A549 (cell line): ENCODE measurements at regions not wholly inside any gene's neighbourhood (a gene's known extent, or its start where the extent isn't known, plus 50 kb on each side); places are given as distances from the start of the nearest gene placed in this dataset.

ENCODE experiments used
- ATAC-seq, 2 experiments: fragments of 200-7000 bp in 1 of 2; fragments of >200 bp in 1 of 2; cut with Nextera tagmentation in 1 of 2; cut with Tn5 transposase in 1 of 2; 3 replicates each; pipeline versions ENCODE4 v1.8.0 to v1.9.1; 2018 to 2020; ENCODE audit warnings: mild to moderate bottlenecking in 1 of 2, moderate library complexity in 1 of 2
- CTCF ChIA-PET: fragments of 300-600 bp; sonication (Branson Sonifier 250); formaldehyde crosslinking; extraction: SDS; loops from one replicate; lab custom pipeline; 2021; ENCODE audit warnings: antibody characterized with exemption, inconsistent platforms; lab: Yijun Ruan, JAX
- POLR2A ChIA-PET: fragments of 350-600 bp; formaldehyde crosslinking; extraction: SDS; loops from one replicate; lab custom pipeline; 2021; ENCODE audit warnings: antibody characterized with exemption, inconsistent platforms; lab: Yijun Ruan, JAX
- DNase-seq, 2 experiments: peaks; one replicate each; pipeline versions ENCODE4 v3.0.0 to v3.0.0-alpha.2; 2011 to 2016; ENCODE audit warnings: low read depth in 1 of 2, low spot score in 1 of 2
- FAIRE-seq: peaks from 2 replicates; lab custom pipeline; 2011; peaks lifted over from hg19 to GRCh38; lab: Jason Lieb, UNC
- H3K27ac ChIP-seq, 2 experiments: fragments of >200 bp; sonication (Bioruptor Twin); formaldehyde crosslinking; 3 replicates each; pipeline ENCODE4 v1.5.1; 2016 to 2017
- H3K4me1 ChIP-seq: fragments of >200 bp; sonication (Bioruptor Twin); formaldehyde crosslinking; 3 replicates; pipeline ENCODE4 v1.6.1; 2016
- H3K4me2 ChIP-seq: fragments of >200 bp; sonication (Bioruptor Twin); formaldehyde crosslinking; 3 replicates; pipeline ENCODE4 v1.6.1; 2016
- H3K4me3 ChIP-seq: fragments of >200 bp; sonication (Bioruptor Twin); formaldehyde crosslinking; 3 replicates; pipeline ENCODE4 v1.5.1; 2016
- H3K9me3 ChIP-seq: fragments of >200 bp; sonication (Bioruptor Twin); formaldehyde crosslinking; 3 replicates; pipeline ENCODE4 v1.6.1; 2016
- BCL3 ChIP-seq: fragments of >200 bp; sonication (Bioruptor Twin); formaldehyde crosslinking; IDR thresholded peaks from 3 replicates; pipeline ENCODE4 v1.6.1; 2016
- CBX2 ChIP-seq: fragments of 200-600 bp; sonication (generic); IDR thresholded peaks from 2 replicates; pipeline ENCODE4 v1.6.1; 2016; ENCODE audit warnings: low read depth, mild to moderate bottlenecking, borderline replicate concordance
- CHD2 ChIP-seq: fragments of 150-350 bp; IDR thresholded peaks from 2 replicates; pipeline ENCODE4 v1.6.1; 2014; ENCODE audit warnings: low read length; ENCODE audit not compliant: partially characterized antibody
- CHD4 ChIP-seq: fragments of 200-600 bp; sonication (generic); IDR thresholded peaks from 2 replicates; pipeline ENCODE4 v1.6.1; 2016; ENCODE audit warnings: antibody characterized with exemption, mild to moderate bottlenecking, borderline replicate concordance
- CTCF ChIP-seq: fragments of >200 bp; sonication (Bioruptor Twin); formaldehyde crosslinking; IDR thresholded peaks from 3 replicates; pipeline ENCODE4 v1.5.1; 2016
- FOSL2 ChIP-seq, 2 experiments: fragments of 450-650 bp in 1 of 2; fragments of >200 bp in 1 of 2; sonication (Bioruptor Twin) in 1 of 2; formaldehyde crosslinking; IDR thresholded peaks; 2 replicates each; pipeline versions ENCODE4 v1.5.0 to v1.6.1; 2016 to 2020; ENCODE audit warnings: mild to moderate bottlenecking in 1 of 2, moderate library complexity in 1 of 2
- GATA3 ChIP-seq: IDR thresholded peaks from 2 replicates; pipeline ENCODE4 v1.6.1; 2012; ENCODE audit warnings: borderline replicate concordance
- HDAC2 ChIP-seq: fragments of 200-600 bp; sonication (generic); IDR thresholded peaks from 2 replicates; pipeline ENCODE4 v1.6.1; 2016
- HES2 ChIP-seq: fragments of >200 bp; sonication (Bioruptor Twin); formaldehyde crosslinking; IDR thresholded peaks from 2 replicates; pipeline ENCODE4 v1.6.1; 2016
- HMGXB4 ChIP-seq: fragments of 250-450 bp; sonication (Bioruptor Pico); IDR thresholded peaks from 2 replicates; pipeline ENCODE4 v1.5.0; 2021; ENCODE audit warnings: mild to moderate bottlenecking, moderate library complexity, borderline replicate concordance
- HOXA7 ChIP-seq: fragments of 250-450 bp; sonication (Bioruptor Pico); IDR thresholded peaks from 2 replicates; pipeline ENCODE4 v1.5.0; 2020; ENCODE audit warnings: mild to moderate bottlenecking, moderate library complexity
- HOXB13 ChIP-seq: fragments of 250-450 bp; sonication (Bioruptor Pico); IDR thresholded peaks from 2 replicates; pipeline ENCODE4 v1.5.0; 2020; ENCODE audit warnings: low read depth, mild to moderate bottlenecking, moderate library complexity
- MAX ChIP-seq: IDR thresholded peaks from 2 replicates; pipeline ENCODE4 v1.6.1; 2012
- MAZ ChIP-seq: fragments of 150-350 bp; IDR thresholded peaks from 2 replicates; pipeline ENCODE4 v1.6.1; 2014; ENCODE audit warnings: antibody characterized with exemption, low read depth, low read length, borderline replicate concordance
- MYC ChIP-seq: IDR thresholded peaks from 2 replicates; pipeline ENCODE4 v1.6.1; 2012; ENCODE audit warnings: mild to moderate bottlenecking, inconsistent platforms, low read length, improper control_type of control experiment, borderline replicate concordance
- PBX3 ChIP-seq: IDR thresholded peaks from 2 replicates; pipeline ENCODE4 v1.6.1; 2012
- PHF8 ChIP-seq: fragments of 200-600 bp; sonication (generic); IDR thresholded peaks from 2 replicates; pipeline ENCODE4 v1.6.1; 2016; ENCODE audit warnings: low read depth, mild to moderate bottlenecking, antibody characterized with exemption, moderate library complexity, borderline replicate concordance
- POLR2A ChIP-seq: IDR thresholded peaks from 2 replicates; pipeline ENCODE4 v1.6.1; 2012; ENCODE audit warnings: mild to moderate bottlenecking, low read length
- RCOR1 ChIP-seq: fragments of 150-350 bp; IDR thresholded peaks from 2 replicates; pipeline ENCODE4 v1.6.1; 2014; ENCODE audit warnings: antibody characterized with exemption, low read length, low read depth
- RFX5 ChIP-seq: fragments of 450-650 bp; IDR thresholded peaks from 2 replicates; pipeline ENCODE4 v1.7.1; 2014; ENCODE audit warnings: antibody characterized with exemption, mild to moderate bottlenecking, moderate library complexity
- SMC3 ChIP-seq: fragments of >200 bp; sonication (Bioruptor Twin); formaldehyde crosslinking; IDR thresholded peaks from 3 replicates; pipeline ENCODE4 v1.6.1; 2018; ENCODE audit warnings: inconsistent platforms
- SREBF2 ChIP-seq: fragments of 450-650 bp; IDR thresholded peaks from 2 replicates; pipeline ENCODE4 v1.6.1; 2014; ENCODE audit warnings: mild to moderate bottlenecking, moderate library complexity
- ZFP36 ChIP-seq: fragments of 450-650 bp; IDR thresholded peaks from 2 replicates; pipeline ENCODE4 v1.6.1; 2014; ENCODE audit warnings: borderline replicate concordance; ENCODE audit not compliant: partially characterized antibody
- ZNF302 ChIP-seq: fragments of 250-450 bp; sonication (Bioruptor Pico); IDR thresholded peaks from 2 replicates; pipeline ENCODE4 v1.9.0; 2021; ENCODE audit warnings: inconsistent platforms, mild to moderate bottlenecking, moderate library complexity
- ZSCAN20 ChIP-seq: fragments of 250-450 bp; sonication (Bioruptor Pico); IDR thresholded peaks from 2 replicates; pipeline ENCODE4 v1.8.0; 2022; ENCODE audit warnings: mild to moderate bottlenecking, moderate library complexity
- WGBS: methylation state at CpG from one replicate; pipeline ENCODE4 v1.1.6; 2017; ENCODE audit errors: missing lambda C conversion rate; 5-methylcytosine and 5-hydroxymethylcytosine counted together

- ATAC-seq, result no peak
- Histone ChIP-seq H3K4me1 (no peaks in the 10 kb centered on the region), H3K27ac (no peak overlapping the region), H3K9me3 (0 out of 3 replicates have a peak, but pooled peaks cover under 1% of the 10 kb centered on the region), H3K4me2 (no peak overlapping the region), H3K4me3 (no peak overlapping the region)
- 26% methylated on average over 5 of the region's 5 CpGs for WGBS
- no peak for FAIRE-seq
- ChIA-PET CTCF (no interaction called here), POLR2A (no interaction called here)
- DNase-seq, result no peak
- no peak for TF ChIP-seq CTCF
- no peak for TF ChIP-seq CHD2
- no peak for TF ChIP-seq HMGXB4 (CRISPR knock-in tag)
- TF ChIP-seq ZFP36, result no peak
- no peak for TF ChIP-seq SREBF2
- no peak for TF ChIP-seq RCOR1
- no peak for TF ChIP-seq MYC
- TF ChIP-seq ZNF302 (CRISPR knock-in tag), result no peak
- TF ChIP-seq HDAC2, result no peak
- TF ChIP-seq MAX, result no peak
- no peak for TF ChIP-seq SMC3
- no peak for TF ChIP-seq HOXA7
- TF ChIP-seq BCL3, result no peak
Measured at GRCh38 chr12:58131986-58132755, 190.8 kb downstream of the ATP23 start.

GRCh38 chr12:58138424-58138823, 197.1 kb downstream of the ATP23 start:
- POLR2A ChIA-PET, result no interaction called here
- H3K4me3 ChIP-seq, result no peak overlapping the region
- H3K4me2 ChIP-seq, result no peak overlapping the region
- no peak for ATAC-seq
- 0 out of 3 replicates have a peak, but pooled peaks cover 4% of the 10 kb centered on the region for H3K9me3 ChIP-seq
- TF ChIP-seq HES2 (no peak), MYC (no peak), POLR2A (no peak), ZSCAN20 (CRISPR knock-in tag) (no peak), GATA3 (no peak), CBX2 (no peak), SMC3 (no peak), PHF8 (no peak), PBX3 (no peak), BCL3 (no peak), CHD4 (no peak), FOSL2 (IDR thresholded peaks at IDR 0.05) (no peak), FOSL2 (CRISPR knock-in tag; IDR thresholded peaks at IDR 0.05) (no peak), MAZ (no peak), HOXB13 (CRISPR knock-in tag) (no peak), RFX5 (no peak)
- TF ChIP-seq, all 56 proteins: peak for 0
- no peak overlapping the region for H3K27ac ChIP-seq
- FAIRE-seq (no peak), DNase-seq (no peak)
- H3K4me1 ChIP-seq, result no peaks in the 10 kb centered on the region
- CTCF ChIA-PET, result interaction anchor here (1.5 kb wide), 1 partner anchor 12 kb away, joined by 4 read pairs; no protein-coding TSS in a partner anchor
- WGBS, result 53% methylated on average over 2 of the region's 2 CpGs
